ENCODE measurements at regions not wholly inside any gene's neighbourhood (a gene's known extent, or its start where the extent isn't known, plus 50 kb on each side); places are given as distances from the start of the nearest gene placed in this dataset.

- TF ChIP-seq CTCF (IDR thresholded peaks at IDR 0.05) (no peak), POLR2AphosphoS5 (IDR thresholded peaks at IDR 0.05; ENCODE audit: low read depth, low read length) (no peak), SIN3A (IDR thresholded peaks at IDR 0.05; ENCODE audit: borderline replicate concordance, insufficient read depth, low read depth, low read length) (no peak), REST (IDR thresholded peaks at IDR 0.05; ENCODE audit: insufficient read depth in 1 of 2, low read depth in 2 of 2, low read length in 1 of 2) (no peak)
- DNase-seq (ENCODE audit: low read depth, low spot score) (no peak), ATAC-seq (no peak)
- in situ Hi-C loops (cut with HindIII; ENCODE audit: low pct_unique_long_range_greater_than_20kb, low sequenced_read_pairs) = no loop called here
- H3K4me1 ChIP-seq (ENCODE audit: control insufficient read depth, insufficient read depth, low read length) = no peaks in the 10 kb centered on the region
- intact Hi-C loops (cut with micrococcal nuclease; ENCODE audit: unreplicated experiment) = no loop called here
- ChIA-PET POLR2A (no interaction called here), CTCF (no interaction called here)
- H3K27ac ChIP-seq (ENCODE audit: low read length) = no peak overlapping the region
- no peak overlapping the region for H3K4me3 ChIP-seq (ENCODE audit: low read depth in 2 of 2, low read length in 2 of 2)
- no peaks in the 10 kb centered on the region for H3K9me3 ChIP-seq (ENCODE audit: control insufficient read depth, insufficient read depth, low read depth, low read length)
- no peaks in the 10 kb centered on the region for H3K27me3 ChIP-seq (ENCODE audit: control insufficient read depth, insufficient read depth, low read length)
- BruUV-seq (replicated peaks) = no TSS peak
- H3K36me3 ChIP-seq (ENCODE audit: control insufficient read depth, insufficient read depth, low read length) = no peaks in the 10 kb centered on the region
These were observed 518.9 kb downstream of the TLR4 start for GRCh38 chr9:118223111-118223510.

- CTCF ChIA-PET = no interaction called here
- H3K9me3 ChIP-seq (ENCODE audit: control insufficient read depth, insufficient read depth, low read depth, low read length) = no peaks in the 10 kb centered on the region
- ATAC-seq = no peak
- TF ChIP-seq CTCF (IDR thresholded peaks at IDR 0.05) (no peak), REST (IDR thresholded peaks at IDR 0.05; ENCODE audit: insufficient read depth in 1 of 2, low read depth in 2 of 2, low read length in 1 of 2) (no peak)
- H3K27ac ChIP-seq (ENCODE audit: low read length) = no peak overlapping the region
- no peaks in the 10 kb centered on the region for H3K27me3 ChIP-seq (ENCODE audit: control insufficient read depth, insufficient read depth, low read length)
- H3K4me3 ChIP-seq (ENCODE audit: low read depth in 2 of 2, low read length in 2 of 2) = no peak overlapping the region
- POLR2A ChIA-PET = no interaction called here
- DNase-seq (ENCODE audit: low read depth, low spot score) = no peak
- H3K36me3 ChIP-seq (ENCODE audit: control insufficient read depth, insufficient read depth, low read length) = no peaks in the 10 kb centered on the region
- no peaks in the 10 kb centered on the region for H3K4me1 ChIP-seq (ENCODE audit: control insufficient read depth, insufficient read depth, low read length)
- intact Hi-C loops (cut with micrococcal nuclease; ENCODE audit: unreplicated experiment) = no loop called here
- in situ Hi-C loops (cut with HindIII; ENCODE audit: low pct_unique_long_range_greater_than_20kb, low sequenced_read_pairs) = no loop called here
- BruUV-seq (replicated peaks) = no TSS peak
These were observed 526.1 kb downstream of the TLR4 start for GRCh38 chr9:118230329-118230728.

Data from Panc1 (cell line).